HEK293 (cell line): ENCODE measurements at regions not wholly inside any gene's neighbourhood (a gene's known extent, or its start where the extent isn't known, plus 50 kb on each side); places are given as distances from the start of the nearest gene placed in this dataset.

Experiments
- KLF10 ChIP-seq: fragments of 450-650 bp; IDR thresholded peaks from 2 replicates; pipeline ENCODE4 v1.5.1; 2018; ENCODE audit warnings: missing biosample characterization, mild to moderate bottlenecking, missing genetic modification characterization
- YY1 ChIP-seq: fragments of 450-650 bp; formaldehyde crosslinking; IDR thresholded peaks from 2 replicates; pipeline ENCODE4 v1.5.1; 2018; ENCODE audit warnings: missing biosample characterization, missing genetic modification characterization

GRCh38 chr3:69439643-69440270, 53.9 kb upstream of the FRMD4B start:
- TF ChIP-seq KLF10 (no peak), YY1 (tag by site-specific recombination) (no peak)
